ENCODE measurements at regions not wholly inside any gene's neighbourhood (a gene's known extent, or its start where the extent isn't known, plus 50 kb on each side); places are given as distances from the start of the nearest gene placed in this dataset.

- intact Hi-C loops (cut with DNase I; ENCODE audit: low total_unique reads) = no loop called here
- peak in 1 of 2 donors; percentile 31 for DNase-seq (ENCODE audit: low spot score in 2 of 2)
- 67 to 71% methylated on average over 15 of the region's 15 CpGs for WGBS, 2 donors
- TF ChIP-seq POLR2A (IDR thresholded peaks at IDR 0.05) = no peak
- TF ChIP-seq CTCF (IDR thresholded peaks at IDR 0.05) = no peak
- H3K4me3 ChIP-seq (ENCODE audit: low read depth, poor library complexity, severe bottlenecking) = no peak overlapping the region
These were observed 278.1 kb downstream of the AJAP1 start for GRCh38 chr1:4932311-4933030.

GRCh38 chr1:4931486-4931885 is 277.1 kb downstream of the AJAP1 start:
- intact Hi-C loops (cut with DNase I; ENCODE audit: low total_unique reads) = no loop called here
- DNase-seq (ENCODE audit: low spot score in 2 of 2) = peak in 1 of 2 donors; percentile 50
- 43 to 56% methylated on average over 2 to 4 of the region's 4 CpGs for WGBS, 2 donors
- TF ChIP-seq POLR2A (IDR thresholded peaks at IDR 0.05) (no peak), CTCF (IDR thresholded peaks at IDR 0.05) (no peak)
- H3K4me3 ChIP-seq (ENCODE audit: low read depth, poor library complexity, severe bottlenecking) = no peak overlapping the region

DNA sequence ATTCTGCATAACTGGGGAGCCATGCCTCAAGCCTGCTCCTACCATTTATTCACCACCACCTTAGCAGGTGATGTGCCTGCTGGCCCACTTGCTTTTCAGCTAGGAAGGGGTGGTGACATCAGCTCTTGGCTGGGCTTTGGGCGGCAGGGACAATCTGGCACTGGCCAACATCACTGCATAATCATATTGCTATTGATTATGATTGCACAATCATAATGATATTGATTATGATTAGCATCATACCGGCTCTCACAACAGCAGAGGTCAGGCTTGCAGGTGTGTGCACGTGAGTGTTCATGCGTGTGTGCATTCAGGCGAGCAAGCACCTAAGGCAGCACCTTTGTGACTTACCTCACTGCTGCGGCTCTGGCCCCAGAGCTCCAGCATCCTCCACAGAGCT is 273.8 kb downstream of the AJAP1 start:
- DNase-seq (ENCODE audit: low spot score in 2 of 2) = no peak
- WGBS, 2 donors = 87 to 90% methylated on average over 6 of the region's 6 CpGs
- no peak for TF ChIP-seq POLR2A (IDR thresholded peaks at IDR 0.05)
- TF ChIP-seq CTCF (IDR thresholded peaks at IDR 0.05) = no peak
- no peak overlapping the region for H3K4me3 ChIP-seq (ENCODE audit: low read depth, poor library complexity, severe bottlenecking)
- intact Hi-C loops (cut with DNase I; ENCODE audit: low total_unique reads) = no loop called here

GRCh38 chr1:4924356-4924755 is 269.9 kb downstream of the AJAP1 start:
- no peak overlapping the region for H3K4me3 ChIP-seq (ENCODE audit: low read depth, poor library complexity, severe bottlenecking)
- DNase-seq (ENCODE audit: low spot score in 2 of 2) = no peak
- WGBS, 2 donors = 78% methylated on average over 2 of the region's 2 CpGs
- intact Hi-C loops (cut with DNase I; ENCODE audit: low total_unique reads) = no loop called here
- TF ChIP-seq POLR2A (IDR thresholded peaks at IDR 0.05) (no peak), CTCF (IDR thresholded peaks at IDR 0.05) (no peak)

DNA sequence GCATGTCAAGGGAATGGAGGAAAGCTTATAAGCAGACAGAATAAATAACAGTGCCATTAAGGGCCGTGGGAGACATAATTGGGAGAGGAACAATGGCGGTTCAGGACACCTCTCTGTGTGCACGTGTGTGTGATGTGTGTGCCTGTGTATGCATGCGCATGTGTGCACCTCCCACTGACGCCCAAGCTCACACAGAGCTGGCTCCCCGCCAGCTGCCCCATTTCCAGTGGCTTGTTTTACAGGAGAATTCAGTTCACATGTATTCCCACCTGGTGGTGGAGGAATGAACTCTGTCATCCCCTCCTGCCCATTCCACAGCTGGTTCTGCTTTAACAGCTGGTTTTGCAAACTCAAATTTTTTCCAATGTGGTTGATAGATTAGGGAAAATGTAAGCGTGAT is 262.2 kb downstream of the AJAP1 start:
- intact Hi-C loops (cut with DNase I; ENCODE audit: low total_unique reads) = no loop called here
- DNase-seq (ENCODE audit: low spot score in 2 of 2) = no peak
- 36 to 45% methylated on average over 7 of the region's 7 CpGs for WGBS, 2 donors
- H3K4me3 ChIP-seq (ENCODE audit: low read depth, poor library complexity, severe bottlenecking) = no peak overlapping the region
- TF ChIP-seq POLR2A (IDR thresholded peaks at IDR 0.05) (no peak), CTCF (IDR thresholded peaks at IDR 0.05) (no peak)

GRCh38 chr1:4915154-4915553 is 260.7 kb downstream of the AJAP1 start:
- intact Hi-C loops (cut with DNase I; ENCODE audit: low total_unique reads) = no loop called here
- no peak for TF ChIP-seq CTCF (IDR thresholded peaks at IDR 0.05)
- no peak for TF ChIP-seq POLR2A (IDR thresholded peaks at IDR 0.05)
- no peak for DNase-seq (ENCODE audit: low spot score in 2 of 2)
- WGBS, 2 donors = 83 to 84% methylated on average over 2 of the region's 2 CpGs
- H3K4me3 ChIP-seq (ENCODE audit: low read depth, poor library complexity, severe bottlenecking) = no peak overlapping the region

Measured in lower leg skin (tissue), 4 donors.